IMR-90 (cell line): ENCODE measurements at regions not wholly inside any gene's neighbourhood (a gene's known extent, or its start where the extent isn't known, plus 50 kb on each side); places are given as distances from the start of the nearest gene placed in this dataset.

ENCODE experiments used
- BHLHE40 ChIP-seq: fragments of 150-350 bp; IDR thresholded peaks from 2 replicates; pipeline ENCODE4 v1.6.1; 2016; ENCODE audit warnings: mild to moderate bottlenecking, low read depth, low read length
- CEBPB ChIP-seq: IDR thresholded peaks from 2 replicates; pipeline ENCODE4 v1.6.1; 2012; ENCODE audit warnings: low read depth, low read length, improper control_type of control experiment
- CHD1 ChIP-seq: IDR thresholded peaks from 2 replicates; pipeline ENCODE4 v1.6.1; 2012; ENCODE audit warnings: low read depth, low read length, improper control_type of control experiment
- CTCF ChIP-seq: conservative IDR thresholded peaks from 2 replicates; pipeline ENCODE4 v1.5.1; 2012; ENCODE audit warnings: mild to moderate bottlenecking, low read depth, low read length, improper control_type of control experiment
- FOS ChIP-seq: fragments of 150-350 bp; IDR thresholded peaks from 2 replicates; pipeline ENCODE4 v1.6.1; 2016; ENCODE audit warnings: low read depth, low read length
- MXI1 ChIP-seq: IDR thresholded peaks from 2 replicates; pipeline ENCODE4 v1.6.1; 2012; ENCODE audit warnings: low read depth, mild to moderate bottlenecking, low read length, moderate library complexity, borderline replicate concordance
- POLR2A ChIP-seq: IDR thresholded peaks from 2 replicates; pipeline ENCODE4 v1.6.1; 2012; ENCODE audit warnings: mild to moderate bottlenecking, low read depth, low read length
- RAD21 ChIP-seq: IDR thresholded peaks from 2 replicates; pipeline ENCODE4 v1.6.1; 2012; ENCODE audit warnings: low read length, improper control_type of control experiment
- RFX5 ChIP-seq: IDR thresholded peaks from 2 replicates; pipeline ENCODE4 v1.8.0; 2012; ENCODE audit warnings: low read depth, mild to moderate bottlenecking, low read length, moderate library complexity
- SMC3 ChIP-seq: fragments of 150-350 bp; IDR thresholded peaks from 2 replicates; pipeline ENCODE4 v1.6.1; 2016; ENCODE audit warnings: low read depth, mild to moderate bottlenecking, antibody characterized with exemption, low read length, moderate library complexity
- USF2 ChIP-seq: fragments of 150-350 bp; IDR thresholded peaks from 2 replicates; pipeline ENCODE4 v1.6.1; 2017; ENCODE audit warnings: mild to moderate bottlenecking, antibody characterized with exemption, low read length, low read depth

GRCh38 chr6:169382735-169383134 is 129.1 kb upstream of the THBS2 start:
- no peak for TF ChIP-seq RFX5
- no peak for TF ChIP-seq CTCF
- TF ChIP-seq RAD21 = no peak
- no peak for TF ChIP-seq FOS
- no peak for TF ChIP-seq BHLHE40
- no peak for TF ChIP-seq CHD1
- TF ChIP-seq POLR2A = no peak
- no peak for TF ChIP-seq SMC3
- no peak for TF ChIP-seq CEBPB
- TF ChIP-seq MXI1 = no peak
- TF ChIP-seq USF2 = no peak
